Stimulated activated CD4-positive, alpha-beta T cell treated with anti-CD3 and anti-CD28 coated beads, Interleukin-4, amount 100 ng/mL, for 24 hours (primary cell): ENCODE measurements at regions not wholly inside any gene's neighbourhood (a gene's known extent, or its start where the extent isn't known, plus 50 kb on each side); places are given as distances from the start of the nearest gene placed in this dataset.
"Not testable (repeated sequence)": the region's sequence is repeated elsewhere in the genome, so short reads cannot be mapped to it uniquely, and the experiment has no call there.

Experiments used
- DNase-seq: peaks from one replicate; pipeline ENCODE4 v3.0.0-alpha.2; 2020

- no peak for DNase-seq
Measured at GRCh38 chr4:179040259-179040658, 1598.0 kb upstream of the AGA start.

- no peak for DNase-seq
Measured at GRCh38 chr4:179048839-179049453, 1606.7 kb upstream of the AGA start.

GRCh38 chr4:179051206-179051605 lies 1609.0 kb upstream of the AGA start:
- DNase-seq = no peak

- no peak for DNase-seq
Measured at GRCh38 chr4:179059396-179059795, 1617.2 kb upstream of the AGA start.

- DNase-seq = not testable (repeated sequence)
Measured at GRCh38 chr4:179066254-179066653, 1624.0 kb upstream of the AGA start.

GRCh38 chr4:179071131-179071530 lies 1628.9 kb upstream of the AGA start:
- no peak for DNase-seq

- DNase-seq = no peak
Measured at GRCh38 chr4:179076865-179077264, 1634.6 kb upstream of the AGA start.

- DNase-seq = no peak
Measured at GRCh38 chr4:179095585-179096221, 1653.5 kb upstream of the AGA start.

- no peak for DNase-seq
Measured at GRCh38 chr4:179097741-179098140, 1655.5 kb upstream of the AGA start.

- DNase-seq = no peak
Measured at GRCh38 chr4:179110356-179110755, 1668.1 kb upstream of the AGA start.

- no peak for DNase-seq
Measured at GRCh38 chr4:179110816-179111215, 1668.6 kb upstream of the AGA start.

- DNase-seq = no peak
Measured at GRCh38 chr4:179112441-179113170, 1670.4 kb upstream of the AGA start.

- no peak for DNase-seq
Measured at GRCh38 chr4:179114615-179115014, 1672.4 kb upstream of the AGA start.

GRCh38 chr4:179116011-179116410 lies 1673.8 kb upstream of the AGA start:
- DNase-seq = no peak

GRCh38 chr4:179116581-179116980 lies 1674.3 kb upstream of the AGA start:
- no peak for DNase-seq

GRCh38 chr4:179123084-179123483 lies 1680.8 kb upstream of the AGA start:
- no peak for DNase-seq

- no peak for DNase-seq
Measured at GRCh38 chr4:179124419-179124818, 1682.2 kb upstream of the AGA start.

GRCh38 chr4:179124957-179125356 lies 1682.7 kb upstream of the AGA start:
- no peak for DNase-seq

- DNase-seq = no peak
Measured at GRCh38 chr4:179125870-179126269, 1683.6 kb upstream of the AGA start.

GRCh38 chr4:179128299-179128698 lies 1686.1 kb upstream of the AGA start:
- DNase-seq = no peak

GRCh38 chr4:179130122-179130714 lies 1688.0 kb upstream of the AGA start:
- DNase-seq = no peak

GRCh38 chr4:179145746-179146525 lies 1703.7 kb upstream of the AGA start:
- DNase-seq = no peak

GRCh38 chr4:179151770-179152169 lies 1709.5 kb upstream of the AGA start:
- DNase-seq = no peak
